Liver (tissue), 3 donors: ENCODE measurements at regions not wholly inside any gene's neighbourhood (a gene's known extent, or its start where the extent isn't known, plus 50 kb on each side); places are given as distances from the start of the nearest gene placed in this dataset.

ENCODE experiments used
- ATF3 ChIP-seq: IDR thresholded peaks from 2 replicates; pipeline ENCODE4 v1.6.1; 2016; ENCODE audit warnings: antibody characterized with exemption
- CTCF ChIP-seq: fragments of 150-350 bp; IDR thresholded peaks from 2 replicates; pipeline ENCODE4 v1.5.1; 2017; ENCODE audit warnings: improper control_type of control experiment, low read depth, low read length; ENCODE audit not compliant: missing input control
- EGR1 ChIP-seq, 2 donors: IDR thresholded peaks; 2 replicates each; pipeline ENCODE4 v1.6.1; 2016 to 2018; ENCODE audit warnings: antibody characterized with exemption in 2 of 2, low read depth in 2 of 2
- JUND ChIP-seq, 2 donors: IDR thresholded peaks; 2 replicates each; pipeline ENCODE4 v1.6.1; 2016; ENCODE audit warnings: antibody characterized with exemption in 2 of 2
- MAX ChIP-seq: IDR thresholded peaks from 2 replicates; pipeline ENCODE4 v1.6.1; 2016; ENCODE audit warnings: antibody characterized with exemption
- RAD21 ChIP-seq, 2 donors: IDR thresholded peaks; 2 replicates each; pipeline ENCODE4 v1.6.1; 2016; ENCODE audit warnings: antibody characterized with exemption in 2 of 2, mild to moderate bottlenecking in 2 of 2
- donor health status: healthy.
- donor health status: healthy.

- TF ChIP-seq EGR1 (IDR thresholded peaks at IDR 0.05; ENCODE audit: low read depth in 2 of 2) (no peak), CTCF (no peak), JUND (IDR thresholded peaks at IDR 0.05) (no peak), MAX (no peak), RAD21 (IDR thresholded peaks at IDR 0.05) (no peak), ATF3 (no peak)
Observed at GRCh38 chr5:152622628-152623027, 217.5 kb upstream of the NMUR2 start.
